ENCODE measurements at regions not wholly inside any gene's neighbourhood (a gene's known extent, or its start where the extent isn't known, plus 50 kb on each side); places are given as distances from the start of the nearest gene placed in this dataset.

DNA sequence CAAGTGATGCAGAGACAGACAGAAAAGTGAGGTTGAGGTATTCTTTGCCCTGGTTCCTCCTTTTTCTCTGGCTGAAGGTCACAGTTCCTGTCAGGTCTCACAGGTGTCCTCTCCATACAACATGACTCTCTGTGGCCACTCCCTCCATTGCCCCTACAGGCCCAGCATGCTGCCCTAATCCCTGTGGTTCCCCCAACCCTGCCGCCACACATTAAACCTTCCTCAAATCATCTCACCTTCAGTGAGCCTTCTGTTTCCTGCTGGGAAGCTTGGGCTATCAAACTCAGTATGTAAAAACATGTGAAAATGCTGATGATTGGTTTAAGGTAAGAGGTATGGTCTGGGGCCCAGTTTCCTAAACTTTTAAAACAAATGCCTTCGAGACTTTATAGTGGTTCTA, 159.0 kb upstream of the E2F7 start:
- no peak overlapping the region for H3K27ac ChIP-seq (ENCODE audit: insufficient read length, low read depth, low read length)
- Mint-ChIP-seq H3K27ac (no peak overlapping the region), H3K27me3 (ENCODE audit: low read depth) (no peaks in the 10 kb centered on the region), H3K4me3 (no peak overlapping the region), H3K9me3 (no peaks in the 10 kb centered on the region), H3K4me1 (peaks cover 14 to 17% of the 10 kb centered on the region in 2 experiments), H3K36me3 (ENCODE audit: insufficient read depth in 1 of 3, low read depth in 3 of 3) (no peaks in the 10 kb centered on the region; a peak in 1 of 7 replicates)
- no peaks in the 10 kb centered on the region for H3K79me1 ChIP-seq (ENCODE audit: insufficient read depth, low read depth, low read length, poor library complexity, severe bottlenecking)
- no peaks in the 10 kb centered on the region for H3K9me3 ChIP-seq (ENCODE audit: control insufficient read depth, low read depth, low read length)
- DNase-seq: no peak
- no peak overlapping the region for H2AK5ac ChIP-seq (ENCODE audit: insufficient read length, low read length)
- no peak overlapping the region for H4K8ac ChIP-seq (replicated peaks; ENCODE audit: insufficient read length, low read depth, low read length)
- H3K23me2 ChIP-seq (ENCODE audit: insufficient read length, low read depth, low read length, poor library complexity, severe bottlenecking): no peaks in the 10 kb centered on the region
- H3K27me3 ChIP-seq (ENCODE audit: insufficient read depth, low read length): no peaks in the 10 kb centered on the region
- no peak overlapping the region for H3K14ac ChIP-seq (ENCODE audit: insufficient read depth, low read length)
- H2AFZ ChIP-seq (ENCODE audit: low read length): no peak overlapping the region
- H3K18ac ChIP-seq (ENCODE audit: insufficient read length, low read depth, low read length): no peak overlapping the region
- H3K4ac ChIP-seq (ENCODE audit: low read depth, low read length): no peak overlapping the region
- no peaks in the 10 kb centered on the region for H3K79me2 ChIP-seq (ENCODE audit: insufficient read depth, low read length)
- H2BK20ac ChIP-seq (ENCODE audit: low read depth, low read length, poor library complexity, severe bottlenecking): no peak overlapping the region
- TF ChIP-seq, protein P1, sequence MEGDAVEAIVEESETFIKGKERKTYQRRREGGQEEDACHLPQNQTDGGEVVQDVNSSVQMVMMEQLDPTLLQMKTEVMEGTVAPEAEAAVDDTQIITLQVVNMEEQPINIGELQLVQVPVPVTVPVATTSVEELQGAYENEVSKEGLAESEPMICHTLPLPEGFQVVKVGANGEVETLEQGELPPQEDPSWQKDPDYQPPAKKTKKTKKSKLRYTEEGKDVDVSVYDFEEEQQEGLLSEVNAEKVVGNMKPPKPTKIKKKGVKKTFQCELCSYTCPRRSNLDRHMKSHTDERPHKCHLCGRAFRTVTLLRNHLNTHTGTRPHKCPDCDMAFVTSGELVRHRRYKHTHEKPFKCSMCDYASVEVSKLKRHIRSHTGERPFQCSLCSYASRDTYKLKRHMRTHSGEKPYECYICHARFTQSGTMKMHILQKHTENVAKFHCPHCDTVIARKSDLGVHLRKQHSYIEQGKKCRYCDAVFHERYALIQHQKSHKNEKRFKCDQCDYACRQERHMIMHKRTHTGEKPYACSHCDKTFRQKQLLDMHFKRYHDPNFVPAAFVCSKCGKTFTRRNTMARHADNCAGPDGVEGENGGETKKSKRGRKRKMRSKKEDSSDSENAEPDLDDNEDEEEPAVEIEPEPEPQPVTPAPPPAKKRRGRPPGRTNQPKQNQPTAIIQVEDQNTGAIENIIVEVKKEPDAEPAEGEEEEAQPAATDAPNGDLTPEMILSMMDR (conservative IDR thresholded peaks at IDR 0.05): no peak
- H2BK15ac ChIP-seq (ENCODE audit: low read depth, low read length): no peak overlapping the region
- no peak overlapping the region for H2BK12ac ChIP-seq (ENCODE audit: insufficient read length, low read depth, low read length)
- H2BK5ac ChIP-seq (ENCODE audit: insufficient read length, low read length): no peak overlapping the region
- no peak overlapping the region for H4K91ac ChIP-seq (ENCODE audit: insufficient read length, low read depth, low read length)
- H3K9ac ChIP-seq (ENCODE audit: extremely low read depth, insufficient read length, low read length): no peak overlapping the region
- H3K23ac ChIP-seq (ENCODE audit: insufficient read length, low read depth, low read length): no peak overlapping the region
- H4K20me1 ChIP-seq (ENCODE audit: control insufficient read depth, insufficient read depth, insufficient read length): no peaks in the 10 kb centered on the region
- no peak overlapping the region for H4K5ac ChIP-seq (ENCODE audit: insufficient read length, low read depth, low read length)
- H2BK120ac ChIP-seq (ENCODE audit: low read depth, low read length, poor library complexity, severe bottlenecking): no peak overlapping the region
- peaks cover 2% of the 10 kb centered on the region; the same call in 1 of the 2 replicates for H3K4me1 ChIP-seq (ENCODE audit: insufficient read depth, low read length)
- no peak overlapping the region for H3K56ac ChIP-seq (ENCODE audit: insufficient read length, low read depth, low read length)
- H3K4me2 ChIP-seq (ENCODE audit: insufficient read depth, insufficient read length, low read length): no peak overlapping the region
- no peak overlapping the region for H3T11ph ChIP-seq (ENCODE audit: low read length)
- no CpG with 5 or more reads among the region's 2 CpGs for WGBS (ENCODE audit: extremely low coverage, insufficient read length, low lambda C conversion rate)
